Cardiac septum (tissue), 1 donor: ENCODE measurements at regions not wholly inside any gene's neighbourhood (a gene's known extent, or its start where the extent isn't known, plus 50 kb on each side); places are given as distances from the start of the nearest gene placed in this dataset.
"Not testable (repeated sequence)": the region's sequence is repeated elsewhere in the genome, so short reads cannot be mapped to it uniquely, and the experiment has no call there.

Experiments used
- DNase-seq: peaks from one replicate; pipeline ENCODE4 v3.0.0-alpha.2; 2020; ENCODE audit warnings: low spot score
- intact Hi-C: fragments of 100-400 bp; cut with DNase I; formaldehyde crosslinking; loops from one replicate; pipeline ENCODE4 v1.14.0; 2022
- donor health status: DM: no; HTN: no; CAD: no.

DNA sequence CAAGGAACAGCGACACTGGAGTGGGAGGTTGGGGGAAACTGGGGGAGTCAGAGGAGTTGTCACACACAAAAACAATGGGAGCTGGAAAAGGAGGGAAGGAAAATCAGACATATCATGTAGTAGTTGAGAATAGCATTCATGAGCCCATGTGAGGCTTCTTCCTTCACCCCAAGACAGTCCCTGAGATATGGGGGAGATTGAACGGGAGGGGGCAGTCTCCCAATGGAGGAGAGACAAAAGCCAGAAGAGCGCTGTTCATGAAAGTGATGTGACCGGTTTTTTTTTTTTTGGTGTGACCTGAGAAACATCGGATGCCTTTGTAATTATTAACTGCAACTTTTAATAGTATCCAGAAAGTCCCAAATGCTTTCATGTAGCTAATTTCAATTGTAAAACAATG, 631.8 kb upstream of the KLF12 start:
- intact Hi-C loops: no loop called here
- DNase-seq: no peak

DNA sequence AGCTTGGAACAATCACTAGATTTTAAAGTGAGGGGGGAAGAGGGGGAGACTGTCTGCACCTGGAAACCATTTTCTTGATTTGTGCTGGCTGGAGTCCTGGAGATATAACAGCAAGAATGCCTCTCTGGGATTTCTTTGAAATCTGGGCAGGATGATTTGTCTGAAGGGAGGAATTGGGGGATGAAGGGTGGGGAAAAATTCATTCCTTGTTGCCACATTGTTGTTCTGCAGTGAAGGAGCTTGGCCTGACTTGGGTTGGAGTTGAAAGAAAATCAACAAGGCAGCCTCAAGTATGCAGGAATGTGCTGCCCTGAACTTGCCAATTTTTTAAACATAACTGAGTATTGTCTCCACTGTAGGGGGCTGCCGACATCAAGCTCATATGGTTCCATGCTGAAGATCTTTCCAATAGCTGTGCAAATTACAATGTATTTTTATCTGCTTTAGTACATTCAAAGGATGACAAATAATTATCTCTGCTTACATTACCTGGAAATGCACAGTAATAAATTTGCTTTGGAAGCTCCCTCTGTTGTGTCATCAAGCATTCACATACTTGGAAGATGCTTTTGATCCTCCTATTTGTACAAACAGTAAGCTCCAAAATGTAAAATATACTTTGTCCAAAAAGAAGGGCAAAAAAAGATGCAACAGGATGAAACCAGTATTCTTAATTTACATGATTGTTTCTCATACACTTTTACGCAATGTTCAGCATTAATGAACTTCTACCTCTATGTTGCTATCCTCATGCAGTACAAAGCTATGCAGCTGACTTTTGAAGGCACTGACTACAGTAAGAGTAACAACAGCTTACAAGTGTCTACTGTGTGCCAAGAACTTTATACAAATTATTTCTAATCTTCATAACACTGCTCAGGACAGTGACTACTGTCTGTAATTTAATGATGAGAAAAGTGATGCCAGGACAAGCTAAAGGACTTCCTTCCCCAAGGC, 627.9 kb upstream of the KLF12 start:
- intact Hi-C loops: no loop called here
- DNase-seq: no peak

DNA sequence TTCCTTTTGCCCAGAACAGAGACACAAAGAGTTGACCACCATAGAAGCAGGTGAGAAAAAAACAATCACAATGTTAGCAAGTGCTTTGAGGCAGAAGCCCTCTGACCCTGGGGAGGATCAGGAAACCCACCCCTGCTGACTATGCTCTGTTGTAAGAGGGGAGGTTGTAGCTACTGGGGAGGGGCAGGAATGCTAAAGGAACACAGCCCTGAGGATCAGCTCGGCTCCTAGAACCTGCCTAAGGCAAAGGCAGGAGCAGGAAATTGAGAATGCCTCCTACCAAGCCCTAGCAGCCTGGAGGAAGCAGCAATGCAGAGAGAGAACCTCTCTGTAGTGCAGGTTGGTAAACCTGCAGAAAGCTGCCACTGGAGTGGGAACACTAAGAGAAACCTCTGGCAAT, 624.0 kb upstream of the KLF12 start:
- DNase-seq: no peak
- intact Hi-C loops: no loop called here

DNA sequence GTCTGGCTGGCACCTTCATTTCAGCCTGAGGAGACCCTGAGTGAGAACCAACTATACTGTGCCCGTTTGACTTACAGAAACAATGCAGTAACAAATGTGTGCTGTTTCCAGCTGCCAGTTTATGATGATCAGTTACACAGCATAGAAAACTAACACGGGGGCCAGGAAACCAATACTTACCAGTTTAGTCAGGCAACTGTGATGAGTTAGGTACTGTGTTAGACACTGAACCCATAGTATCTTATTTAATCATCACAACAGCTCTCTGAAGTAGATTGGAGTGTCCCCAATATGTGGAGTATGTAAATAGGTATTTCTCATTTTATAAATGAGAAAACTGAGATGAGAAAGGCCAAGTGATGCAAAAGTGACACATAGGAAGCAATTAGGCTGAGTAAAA, 620.9 kb upstream of the KLF12 start:
- intact Hi-C loops: no loop called here

DNA sequence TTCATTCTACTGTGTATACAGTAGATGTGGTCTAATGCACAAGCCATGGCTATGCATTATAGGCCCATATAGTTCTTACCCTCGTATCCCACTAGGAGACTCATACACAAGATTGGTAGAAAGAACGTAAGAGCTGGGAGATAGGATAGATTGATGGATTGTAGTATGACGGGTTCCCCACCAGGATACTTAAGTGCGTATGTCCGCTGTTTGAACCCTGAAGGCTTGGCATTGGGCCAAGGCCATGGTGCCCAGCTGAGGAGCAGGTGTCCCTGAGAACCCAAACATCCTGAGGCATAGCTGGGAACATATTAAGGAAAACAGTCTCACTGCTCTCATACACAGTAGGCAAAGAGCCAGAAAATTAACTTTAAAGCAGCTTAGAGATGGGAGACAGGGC, 617.5 kb upstream of the KLF12 start:
- intact Hi-C loops: no loop called here
- no peak for DNase-seq

More for the DNA sequence above, 620.9 kb upstream of the KLF12 start:
- no peak for DNase-seq

DNA sequence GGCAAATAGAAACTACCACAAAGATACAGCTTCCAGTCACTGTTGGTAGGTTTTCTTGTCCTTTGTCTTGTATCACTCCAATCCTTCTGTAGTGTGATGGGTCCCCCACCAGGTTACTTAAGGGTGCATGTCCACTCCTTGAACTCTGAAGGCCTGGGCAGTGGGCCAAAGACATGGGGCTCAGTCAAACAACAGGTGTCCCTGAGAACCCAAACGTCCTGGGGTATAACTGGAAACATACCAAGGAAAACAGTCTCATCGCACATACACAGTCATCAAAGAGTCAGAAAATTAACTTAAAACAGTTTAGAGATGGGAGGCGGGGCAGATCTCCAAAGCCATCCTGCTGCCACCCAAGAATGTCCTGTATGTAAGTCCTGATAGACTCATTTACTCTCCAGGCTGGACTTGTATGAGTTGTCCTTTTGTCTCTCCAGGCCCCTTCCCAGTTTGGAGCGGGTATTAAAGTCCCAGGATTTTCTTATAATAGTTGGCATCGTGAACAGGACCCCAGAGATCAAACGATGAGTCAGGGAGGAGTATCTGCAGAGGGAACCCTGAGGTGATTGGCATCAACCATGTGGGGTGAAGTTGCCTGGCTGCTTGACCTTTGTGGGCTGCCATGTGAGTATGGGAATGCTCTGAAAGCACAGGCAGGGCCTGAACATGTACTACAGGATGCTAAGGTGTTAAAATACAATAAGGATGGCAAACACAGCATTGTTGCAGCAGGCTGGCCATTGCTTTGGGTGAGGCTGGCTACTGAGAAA, 613.2 kb upstream of the KLF12 start:
- intact Hi-C loops: no loop called here
- no peak for DNase-seq

DNA sequence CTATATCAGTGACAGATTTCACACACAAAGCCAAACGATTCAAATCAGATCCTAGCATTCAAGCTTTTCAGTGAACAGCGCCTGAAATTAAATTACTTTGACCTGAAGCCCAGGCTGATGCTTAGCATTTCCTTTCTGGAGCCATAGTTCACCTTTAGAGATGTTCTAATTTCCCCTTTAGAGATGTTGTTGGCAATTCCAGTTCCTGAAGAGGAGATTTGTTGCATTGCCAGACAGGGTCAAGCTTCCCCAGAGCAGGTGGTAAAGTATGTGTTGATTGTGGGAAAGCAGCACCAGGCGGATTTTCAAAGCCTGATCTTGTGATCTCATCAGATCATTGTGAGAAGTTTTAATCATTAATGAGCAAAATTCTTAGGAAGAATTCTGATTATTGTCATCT, 609.8 kb upstream of the KLF12 start:
- DNase-seq: no peak
- intact Hi-C loops: no loop called here

DNA sequence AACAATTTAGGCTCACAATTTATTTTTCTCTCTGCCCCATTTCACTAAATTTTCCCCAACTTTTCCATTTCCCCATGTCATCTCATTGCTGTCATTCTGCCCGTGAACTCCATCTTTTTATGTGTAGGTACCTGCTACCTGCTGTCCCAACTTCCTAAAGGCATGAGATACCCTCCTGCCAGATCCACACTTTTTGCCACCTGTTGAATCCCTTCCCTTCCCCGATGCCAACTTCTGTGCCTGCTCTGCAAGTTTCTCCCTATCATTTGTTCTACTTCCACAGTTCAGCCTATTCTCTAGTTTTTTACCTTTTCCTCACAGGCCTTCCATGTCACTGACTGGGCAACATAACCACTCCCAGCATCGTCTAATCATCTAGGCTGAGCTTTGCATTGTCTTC, 607.5 kb upstream of the KLF12 start:
- intact Hi-C loops: no loop called here
- DNase-seq: no peak

DNA sequence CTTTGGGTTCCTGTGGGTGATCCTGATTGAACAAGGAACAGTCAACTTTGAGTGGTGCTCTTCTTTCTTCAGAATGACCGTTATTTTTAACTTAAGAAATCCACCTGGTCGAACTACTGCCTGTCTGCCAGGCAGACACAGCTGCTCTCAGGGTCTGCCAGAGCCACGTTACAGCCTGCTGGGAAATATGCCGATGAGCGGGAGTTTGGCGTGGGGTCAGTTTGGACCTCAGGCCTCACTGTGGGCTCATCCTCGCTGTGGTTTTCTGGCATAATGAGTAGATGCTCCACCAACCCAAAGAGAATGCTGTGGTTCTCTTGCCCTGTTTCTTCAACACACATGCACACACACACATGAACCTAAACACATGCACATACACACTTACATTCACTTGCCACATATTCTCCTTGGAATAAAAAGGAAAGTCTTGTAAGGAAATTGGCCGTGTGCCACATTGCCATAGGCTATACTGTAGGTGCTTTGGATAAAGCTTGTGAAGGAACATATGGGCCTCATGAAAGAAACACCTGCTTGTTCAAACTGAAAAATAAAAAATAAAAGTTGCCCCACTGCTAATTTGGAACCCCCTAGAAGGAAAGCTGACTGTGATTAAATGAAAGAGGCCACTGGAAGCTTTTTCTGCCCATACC, 598.7 kb upstream of the KLF12 start:
- DNase-seq: no peak
- intact Hi-C loops: no loop called here

DNA sequence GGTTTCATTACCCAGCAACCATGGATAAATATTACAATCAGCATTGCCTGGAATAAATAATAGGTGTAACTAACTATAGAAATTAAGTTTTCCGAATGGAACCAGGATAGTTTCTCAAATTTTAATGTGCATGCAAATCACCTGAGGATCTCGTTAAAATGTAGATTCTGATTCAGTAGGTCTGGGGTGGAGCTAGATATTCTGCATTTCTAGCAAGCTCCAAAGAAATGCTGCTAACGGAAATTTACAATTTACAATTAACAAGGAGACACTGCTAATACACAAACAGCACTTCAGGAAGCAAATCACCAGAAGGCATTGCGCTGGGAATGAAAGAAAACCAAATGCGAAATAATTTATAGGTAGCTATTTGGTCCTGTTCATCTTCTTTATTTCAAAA, 597.5 kb upstream of the KLF12 start:
- intact Hi-C loops: no loop called here
- no peak for DNase-seq

DNA sequence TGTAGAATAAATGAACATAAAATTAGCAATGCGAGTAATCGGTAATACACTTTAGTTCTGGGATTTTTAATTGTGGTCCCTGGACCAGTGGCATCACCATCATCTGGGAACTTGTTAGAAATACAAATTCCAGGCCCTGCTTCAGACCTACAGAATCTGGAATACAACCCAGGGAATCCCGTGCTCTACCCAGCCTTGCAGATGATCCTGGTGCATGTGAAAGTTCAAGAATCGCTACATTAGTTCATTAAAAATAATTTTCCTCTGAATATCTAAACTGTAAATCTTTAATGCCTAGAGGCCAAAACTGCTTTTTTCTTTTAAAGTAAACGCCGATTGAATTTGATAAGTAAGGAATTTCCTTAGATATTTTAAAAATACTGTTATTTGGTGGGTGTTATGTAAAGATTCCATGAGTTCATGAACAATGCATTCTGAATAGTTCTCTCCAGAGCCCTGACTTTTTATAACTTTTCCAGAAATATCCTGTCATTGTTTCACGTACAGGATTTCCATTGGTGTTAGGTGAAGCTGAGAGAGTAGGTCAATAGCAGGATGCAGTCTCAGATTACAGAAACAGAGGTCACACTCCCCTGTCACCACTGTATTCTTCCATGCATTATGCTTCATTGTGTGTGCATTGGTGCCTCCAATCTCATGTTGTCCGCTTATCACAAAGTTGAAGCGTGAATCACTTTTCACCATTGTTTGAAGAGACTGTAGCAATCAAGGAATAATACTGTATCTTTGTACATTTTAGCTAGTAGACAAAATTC, 596.5 kb upstream of the KLF12 start:
- no peak for DNase-seq
- intact Hi-C loops: no loop called here

DNA sequence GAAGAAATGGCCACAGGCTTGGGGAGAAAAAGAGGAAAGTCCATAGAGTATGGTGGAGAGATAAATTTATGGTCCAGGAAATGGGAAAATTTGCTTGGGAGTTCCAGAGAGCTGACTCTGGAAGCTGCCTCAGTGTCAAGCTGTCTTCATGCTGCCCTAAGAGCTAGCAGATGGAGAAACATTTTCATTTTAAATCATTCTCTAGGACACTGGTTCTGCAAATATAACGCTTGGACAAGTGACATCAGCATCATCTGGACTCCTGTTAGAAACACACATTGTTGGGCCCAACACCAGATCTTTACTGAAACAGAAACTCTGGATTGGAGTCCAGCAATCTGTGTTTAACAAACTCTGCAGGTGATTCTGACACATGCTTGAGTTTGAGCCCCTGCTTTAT, 592.0 kb upstream of the KLF12 start:
- intact Hi-C loops: no loop called here
- DNase-seq: no peak

DNA sequence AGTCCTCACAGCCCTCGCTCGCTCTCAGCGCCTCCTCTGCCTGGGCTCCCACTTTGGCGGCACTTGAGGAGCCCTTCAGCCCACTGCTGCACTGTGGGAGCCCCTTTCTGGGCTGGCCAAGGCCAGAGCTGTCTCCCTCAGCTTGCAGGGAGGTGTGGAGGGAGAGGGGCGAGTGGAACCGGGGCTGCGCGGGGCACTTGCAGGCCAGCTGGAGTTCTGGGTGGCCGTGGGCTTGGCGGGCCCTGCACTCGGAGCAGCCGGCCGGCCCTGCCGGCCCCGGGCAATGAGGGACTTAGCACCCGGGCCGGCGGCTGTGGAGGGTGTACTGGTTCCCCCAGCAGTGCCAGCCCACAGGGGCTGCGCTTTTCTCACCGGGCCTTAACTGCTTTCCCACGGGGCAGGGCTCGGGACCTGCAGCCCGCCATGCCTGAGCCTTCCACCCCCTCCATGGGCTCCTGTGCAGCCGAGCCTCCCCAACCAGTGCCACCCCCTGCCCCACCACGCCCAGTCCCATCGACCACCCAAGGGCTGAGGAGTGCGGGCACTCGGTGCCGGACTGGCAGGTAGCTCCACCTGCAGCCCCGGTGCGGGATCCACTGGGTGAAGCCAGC, 584.1 kb upstream of the KLF12 start:
- intact Hi-C loops, DNase-seq: not testable (repeated sequence)

DNA sequence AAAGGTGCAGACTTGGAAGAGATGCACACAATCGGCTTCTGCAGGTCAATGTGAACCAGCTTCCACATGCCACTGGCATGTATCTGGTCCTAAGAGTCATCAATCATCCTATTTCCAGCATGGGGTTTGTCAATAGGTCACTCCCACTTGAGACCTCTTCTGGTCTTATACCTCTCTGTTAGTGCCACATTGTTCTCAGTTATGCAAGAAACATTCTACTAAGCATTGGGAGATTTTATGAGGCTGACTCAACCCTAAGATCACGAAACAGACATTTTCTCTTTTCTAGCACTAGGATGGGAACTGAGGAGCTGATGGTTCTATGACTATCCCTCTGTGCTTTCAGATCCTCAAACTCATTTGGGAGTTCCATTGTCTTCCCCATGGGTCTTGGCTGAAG, 581.5 kb upstream of the KLF12 start:
- DNase-seq: no peak
- intact Hi-C loops: no loop called here

DNA sequence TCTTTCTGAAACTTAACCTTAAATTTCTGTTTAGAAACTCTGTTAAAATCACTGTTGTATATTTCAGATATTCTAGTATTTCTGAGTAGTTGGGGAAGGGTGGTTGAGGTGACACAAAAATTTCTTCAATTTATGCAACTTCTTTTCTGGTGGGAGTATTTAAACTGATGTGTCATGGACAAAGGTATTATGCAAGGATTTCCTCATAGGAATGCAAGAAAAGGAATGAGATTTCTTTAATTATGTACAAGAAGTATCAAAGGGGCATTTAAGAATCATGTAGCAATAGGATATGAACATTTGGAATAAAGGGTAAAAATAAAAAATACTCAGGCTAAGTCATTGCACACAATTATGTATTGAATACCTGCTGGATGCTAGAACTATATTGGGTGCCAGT, 575.8 kb upstream of the KLF12 start:
- no peak for DNase-seq
- intact Hi-C loops: no loop called here

DNA sequence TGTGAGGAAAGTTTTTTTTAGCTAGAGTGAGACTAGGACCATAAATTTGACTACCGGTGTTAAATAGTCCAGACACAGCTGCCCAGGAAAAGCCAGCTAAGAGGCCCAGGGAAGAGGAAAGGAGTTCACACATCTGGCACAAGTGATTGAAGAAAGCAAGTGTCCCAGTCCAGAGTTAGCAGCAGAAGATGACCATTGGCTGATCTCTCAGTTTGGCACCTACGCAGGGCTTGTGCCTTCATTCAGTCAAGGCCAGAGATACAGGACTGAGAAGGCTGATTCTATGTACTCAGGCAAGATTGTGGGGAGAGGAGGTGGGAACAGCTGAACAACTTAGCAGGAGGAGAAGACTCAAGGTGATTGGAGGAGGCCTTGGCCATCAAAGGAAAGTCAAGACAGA, 575.0 kb upstream of the KLF12 start:
- intact Hi-C loops: no loop called here

DNA sequence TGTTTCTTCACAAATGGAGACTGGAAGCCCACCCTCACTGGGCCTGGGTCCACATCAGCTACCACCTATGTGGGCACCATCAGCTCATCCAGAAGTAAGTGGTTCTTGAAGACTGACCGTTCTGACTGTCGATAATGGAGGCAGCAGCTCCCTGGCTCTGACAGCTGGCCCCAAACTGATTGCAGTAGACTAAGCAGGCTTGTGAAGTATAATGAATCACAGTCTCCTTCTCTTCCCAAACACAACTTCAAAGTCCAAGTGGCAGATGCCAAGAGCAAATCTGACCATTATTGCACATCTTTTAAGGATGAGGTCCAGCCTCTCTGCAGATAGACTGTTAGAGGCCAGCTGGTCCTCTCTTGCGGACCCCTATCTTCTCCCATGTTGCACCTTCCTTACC, 574.4 kb upstream of the KLF12 start:
- no peak for DNase-seq
- intact Hi-C loops: no loop called here

More for the DNA sequence above, 575.0 kb upstream of the KLF12 start:
- DNase-seq: no peak

DNA sequence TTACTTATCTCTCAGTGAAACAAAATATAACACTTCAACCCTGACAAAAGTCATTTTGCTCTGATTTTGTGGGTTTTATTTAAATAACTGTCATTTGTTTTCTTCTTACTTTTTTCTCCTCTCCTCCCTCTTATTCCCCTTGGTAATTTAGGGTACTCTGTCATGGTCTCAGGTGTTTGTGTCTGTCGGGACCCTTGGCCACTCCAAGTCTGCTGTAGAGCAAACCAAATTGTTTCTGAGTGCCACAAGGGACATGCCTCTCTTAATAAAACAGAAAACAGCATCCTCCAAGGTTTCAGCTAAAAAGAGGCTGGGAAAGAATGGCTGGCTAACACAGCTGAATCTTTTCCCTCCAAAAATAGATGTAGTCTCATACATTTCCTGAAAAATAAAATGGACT, 573.1 kb upstream of the KLF12 start:
- intact Hi-C loops: no loop called here

DNA sequence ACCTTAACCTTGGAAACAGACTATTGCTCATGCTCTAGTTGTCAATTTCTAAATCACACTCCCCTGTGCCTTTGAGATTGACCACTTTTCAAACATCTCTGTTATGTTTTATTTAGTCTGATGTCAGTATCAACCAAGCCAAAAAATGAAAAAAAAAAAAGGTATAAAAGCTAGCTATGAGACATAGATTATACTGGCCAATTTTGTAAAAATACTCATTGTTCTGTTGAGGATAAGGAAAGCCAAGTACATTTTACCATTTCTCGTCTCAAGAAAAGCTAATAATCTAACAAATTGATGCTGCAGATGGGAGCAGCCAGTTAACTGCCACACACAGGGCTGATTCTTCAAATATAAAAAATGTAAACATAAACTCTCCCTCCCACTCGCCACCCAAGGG, 572.6 kb upstream of the KLF12 start:
- DNase-seq: no peak
- intact Hi-C loops: no loop called here

More for the DNA sequence above, 573.1 kb upstream of the KLF12 start:
- no peak for DNase-seq
